Loucy (cell line): ENCODE measurements at regions not wholly inside any gene's neighbourhood (a gene's known extent, or its start where the extent isn't known, plus 50 kb on each side); places are given as distances from the start of the nearest gene placed in this dataset.

ENCODE experiments used
- CTCF ChIP-seq: fragments of 200-600 bp; sonication (generic); conservative IDR thresholded peaks from 2 replicates; pipeline ENCODE4 v1.5.1; 2014; ENCODE audit warnings: mild to moderate bottlenecking, antibody characterized with exemption, low read length
- EZH2phosphoT487 ChIP-seq: fragments of 200-600 bp; IDR thresholded peaks from 2 replicates; pipeline ENCODE4 v1.6.1; 2018; ENCODE audit warnings: antibody characterized with exemption, mild to moderate bottlenecking, moderate library complexity, borderline replicate concordance

- no peak for TF ChIP-seq CTCF
- no peak for TF ChIP-seq EZH2phosphoT487
Measured at GRCh38 chr3:140870351-140870750, 71.3 kb upstream of the SLC25A36 start.
